Astrocyte (in vitro differentiated cells and primary cell): ENCODE measurements at regions not wholly inside any gene's neighbourhood (a gene's known extent, or its start where the extent isn't known, plus 50 kb on each side); places are given as distances from the start of the nearest gene placed in this dataset.

Source experiments
- CTCF ChIP-seq: IDR thresholded peaks from 2 replicates; pipeline ENCODE4 v1.5.1; 2011; ENCODE audit warnings: low read depth, mild to moderate bottlenecking, inconsistent platforms, low read length, moderate library complexity; ENCODE audit not compliant: insufficient read depth
- EZH2 ChIP-seq: IDR thresholded peaks from 2 replicates; pipeline ENCODE4 v1.6.1; 2012; ENCODE audit warnings: mild to moderate bottlenecking, low read length, inconsistent platforms; ENCODE audit not compliant: insufficient read depth

DNA sequence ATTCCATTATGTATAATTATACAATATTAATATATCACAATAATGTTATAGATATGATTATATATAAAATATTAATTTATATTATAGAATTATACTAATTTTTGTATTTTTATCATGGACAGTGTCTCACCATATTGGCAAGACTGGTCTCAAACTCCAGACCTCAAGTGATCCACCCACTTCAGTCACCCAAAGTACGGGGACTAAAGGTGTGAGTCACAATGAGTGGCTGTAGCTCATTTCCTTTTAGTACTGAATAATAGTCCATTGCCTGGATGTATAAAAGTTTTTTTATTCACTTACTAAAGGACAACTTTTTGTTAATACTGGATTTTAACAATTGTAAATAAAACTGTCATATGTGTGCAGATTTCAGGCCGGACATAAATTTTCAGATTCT lies 417.6 kb upstream of the LINC00305 start:
- TF ChIP-seq CTCF (no peak), EZH2 (no peak)
